Smooth muscle cell (in vitro differentiated cells): ENCODE measurements at regions not wholly inside any gene's neighbourhood (a gene's known extent, or its start where the extent isn't known, plus 50 kb on each side); places are given as distances from the start of the nearest gene placed in this dataset.

Experiments used
- DNase-seq: peaks from one replicate; lab custom pipeline; 2025; ENCODE audit not compliant: unreplicated experiment; lab: John Stamatoyannopoulos, UW
- H2AFZ ChIP-seq: fragments of 200-600 bp; sonication (generic); 2 replicates; pipeline ENCODE4 v1.6.0; 2016; ENCODE audit warnings: antibody characterized with exemption, low read depth, mild to moderate bottlenecking
- H3F3A ChIP-seq: fragments of 200-600 bp; sonication (generic); 2 replicates; pipeline ENCODE4 v1.6.0; 2017; ENCODE audit warnings: antibody characterized with exemption, low read depth
- H3K27ac ChIP-seq: fragments of 200-600 bp; sonication (generic); 2 replicates; pipeline ENCODE4 v1.5.1; 2016; ENCODE audit warnings: low read depth, mild to moderate bottlenecking
- H3K27me3 ChIP-seq: fragments of 200-600 bp; sonication (generic); 2 replicates; pipeline ENCODE4 v1.6.1; 2016; ENCODE audit warnings: low read depth, mild to moderate bottlenecking
- H3K36me3 ChIP-seq: fragments of 200-600 bp; sonication (generic); 2 replicates; pipeline ENCODE4 v1.5.1; 2016; ENCODE audit warnings: low read depth
- H3K4me1 ChIP-seq: fragments of 200-600 bp; sonication (generic); 2 replicates; pipeline ENCODE4 v1.5.1; 2016; ENCODE audit warnings: low read depth
- H3K4me2 ChIP-seq: fragments of 200-600 bp; sonication (generic); 2 replicates; pipeline ENCODE4 v1.6.0; 2016; ENCODE audit warnings: mild to moderate bottlenecking
- H3K4me3 ChIP-seq: fragments of 200-600 bp; sonication (generic); 2 replicates; pipeline ENCODE4 v1.5.1; 2016; ENCODE audit warnings: mild to moderate bottlenecking
- H3K79me2 ChIP-seq: fragments of 200-600 bp; sonication (generic); 2 replicates; pipeline ENCODE4 v1.6.0; 2016; ENCODE audit warnings: low read depth, mild to moderate bottlenecking
- H3K9ac ChIP-seq: fragments of 200-600 bp; sonication (generic); 2 replicates; pipeline ENCODE4 v1.6.0; 2016; ENCODE audit warnings: low read depth
- H3K9me3 ChIP-seq: fragments of 200-600 bp; sonication (generic); replicated peaks from 2 replicates; pipeline ENCODE4 v1.5.1; 2016; ENCODE audit warnings: low read depth
- H4K20me1 ChIP-seq: fragments of 200-600 bp; sonication (generic); 2 replicates; pipeline ENCODE4 v1.6.0; 2016; ENCODE audit warnings: low read depth
- WGBS: methylation state at CpG from one replicate; pipeline ENCODE4 v1.1.7; 2016; ENCODE audit warnings: low lambda C conversion rate; 5-methylcytosine and 5-hydroxymethylcytosine counted together
- TF ChIP-seq, protein P1 (sequence below): fragments of 200-600 bp; sonication (generic); IDR thresholded peaks from 2 replicates; pipeline ENCODE4 v1.5.1; 2017; ENCODE audit warnings: borderline replicate concordance, mild to moderate bottlenecking, antibody characterized with exemption; ENCODE audit not compliant: insufficient read depth, poor library complexity, severe bottlenecking

DNA sequence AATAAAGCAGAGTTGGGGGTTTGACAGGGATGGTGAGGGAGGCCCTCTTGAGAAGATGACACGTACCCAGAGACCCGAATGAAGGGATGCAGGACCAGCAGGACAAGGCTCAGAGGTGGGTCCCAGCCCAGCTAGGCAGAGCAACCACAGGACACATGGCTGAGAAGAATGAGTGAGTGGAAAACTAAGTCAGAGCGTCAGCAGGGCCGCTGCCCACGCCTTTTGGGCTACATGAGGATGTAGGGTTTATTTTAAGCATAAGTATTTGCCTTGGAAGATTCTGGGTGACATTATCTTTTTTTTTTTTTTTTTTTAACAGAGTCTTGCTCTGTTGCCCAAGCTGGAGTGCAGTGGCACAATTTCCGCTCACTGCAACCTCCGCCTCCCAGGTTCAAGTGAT, 176.0 kb downstream of the TMEM132E start:
- Histone ChIP-seq H3K4me1 (peaks cover 9% of the 10 kb centered on the region), H4K20me1 (no peaks in the 10 kb centered on the region), H3K27me3 (peaks cover 22% of the 10 kb centered on the region), H2AFZ (no peak overlapping the region), H3K4me2 (no peak overlapping the region), H3K36me3 (no peaks in the 10 kb centered on the region), H3K27ac (no peak overlapping the region), H3K9me3 (no peaks in the 10 kb centered on the region), H3K4me3 (no peak overlapping the region), H3K9ac (no peak overlapping the region), H3K79me2 (no peaks in the 10 kb centered on the region), H3F3A (no peaks in the 10 kb centered on the region)
- WGBS, result 86% methylated on average over 7 of the region's 7 CpGs
- DNase-seq, result no peak
- TF ChIP-seq, protein P1, sequence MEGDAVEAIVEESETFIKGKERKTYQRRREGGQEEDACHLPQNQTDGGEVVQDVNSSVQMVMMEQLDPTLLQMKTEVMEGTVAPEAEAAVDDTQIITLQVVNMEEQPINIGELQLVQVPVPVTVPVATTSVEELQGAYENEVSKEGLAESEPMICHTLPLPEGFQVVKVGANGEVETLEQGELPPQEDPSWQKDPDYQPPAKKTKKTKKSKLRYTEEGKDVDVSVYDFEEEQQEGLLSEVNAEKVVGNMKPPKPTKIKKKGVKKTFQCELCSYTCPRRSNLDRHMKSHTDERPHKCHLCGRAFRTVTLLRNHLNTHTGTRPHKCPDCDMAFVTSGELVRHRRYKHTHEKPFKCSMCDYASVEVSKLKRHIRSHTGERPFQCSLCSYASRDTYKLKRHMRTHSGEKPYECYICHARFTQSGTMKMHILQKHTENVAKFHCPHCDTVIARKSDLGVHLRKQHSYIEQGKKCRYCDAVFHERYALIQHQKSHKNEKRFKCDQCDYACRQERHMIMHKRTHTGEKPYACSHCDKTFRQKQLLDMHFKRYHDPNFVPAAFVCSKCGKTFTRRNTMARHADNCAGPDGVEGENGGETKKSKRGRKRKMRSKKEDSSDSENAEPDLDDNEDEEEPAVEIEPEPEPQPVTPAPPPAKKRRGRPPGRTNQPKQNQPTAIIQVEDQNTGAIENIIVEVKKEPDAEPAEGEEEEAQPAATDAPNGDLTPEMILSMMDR, result no peak

DNA sequence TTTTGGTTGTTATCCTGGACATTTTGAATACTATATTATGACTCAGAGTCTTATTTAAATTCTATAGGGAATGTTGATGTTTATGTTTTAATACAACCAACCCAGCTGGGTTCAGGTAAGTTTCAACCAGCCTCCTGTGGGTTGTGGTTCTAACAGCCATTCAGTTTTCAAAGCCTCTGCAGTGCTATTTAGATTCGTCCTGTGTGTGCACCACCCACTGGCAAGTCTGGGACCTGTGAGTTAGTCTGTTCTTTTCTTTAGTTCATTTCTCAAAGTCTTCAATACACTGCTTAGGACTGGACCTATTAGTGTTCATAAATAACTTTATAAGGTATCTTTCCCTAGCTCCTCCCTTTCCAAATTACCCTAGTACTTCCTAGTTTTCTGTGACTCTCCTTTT, 170.6 kb downstream of the TMEM132E start:
- Histone ChIP-seq H4K20me1 (no peaks in the 10 kb centered on the region), H3K4me1 (no peaks in the 10 kb centered on the region), H3K27ac (no peak overlapping the region), H3K4me3 (no peak overlapping the region), H3F3A (no peaks in the 10 kb centered on the region), H3K9ac (no peak overlapping the region), H3K9me3 (no peaks in the 10 kb centered on the region), H3K36me3 (no peaks in the 10 kb centered on the region), H3K79me2 (no peaks in the 10 kb centered on the region), H3K27me3 (peaks cover 31% of the 10 kb centered on the region), H3K4me2 (no peak overlapping the region), H2AFZ (no peak overlapping the region)
- no peak for DNase-seq
- TF ChIP-seq, protein P1, result no peak
- WGBS, result 46% methylated on average over 1 of the region's 1 CpG

DNA sequence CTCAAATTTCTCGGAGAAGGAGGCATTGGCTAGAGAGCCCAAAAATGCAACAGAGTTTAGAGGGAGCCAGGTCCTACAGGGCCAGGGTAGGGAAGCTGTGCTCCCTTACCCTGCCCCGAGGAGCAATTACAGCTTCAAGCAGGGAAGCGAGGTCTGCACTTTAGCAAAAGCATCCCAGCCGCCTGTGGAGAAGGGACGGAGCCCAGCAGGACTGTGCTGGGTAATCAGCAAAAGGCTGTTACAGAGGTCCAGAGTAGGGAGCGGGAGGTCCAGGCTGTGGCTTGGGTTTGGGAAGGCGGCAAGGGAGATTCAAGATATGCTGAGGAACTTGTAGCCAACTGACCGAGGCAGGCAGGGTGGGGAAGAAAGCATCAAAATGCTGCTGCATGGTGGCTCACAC, 162.6 kb downstream of the TMEM132E start:
- 78% methylated on average over 8 of the region's 8 CpGs for WGBS
- H3K4me2 ChIP-seq, result no peak overlapping the region

More for the DNA sequence above, 162.6 kb downstream of the TMEM132E start:
- Histone ChIP-seq H3K4me1 (no peaks in the 10 kb centered on the region), H3F3A (no peaks in the 10 kb centered on the region), H3K36me3 (no peaks in the 10 kb centered on the region), H3K27ac (no peak overlapping the region), H3K9ac (no peak overlapping the region), H3K27me3 (peaks cover 19% of the 10 kb centered on the region), H4K20me1 (no peaks in the 10 kb centered on the region), H2AFZ (no peak overlapping the region), H3K4me3 (no peak overlapping the region), H3K9me3 (no peaks in the 10 kb centered on the region), H3K79me2 (no peaks in the 10 kb centered on the region)
- no peak for DNase-seq
- TF ChIP-seq, protein P1, result no peak
